GM19397 (cell line): ENCODE measurements at regions not wholly inside any gene's neighbourhood (a gene's known extent, or its start where the extent isn't known, plus 50 kb on each side); places are given as distances from the start of the nearest gene placed in this dataset.
A peak's percentile ranks its signal among the peaks of the same experiment; 100 is the strongest.
"Not testable (repeated sequence)": the region's sequence is repeated elsewhere in the genome, so short reads cannot be mapped to it uniquely, and the experiment has no call there.

ENCODE experiments used
- ATAC-seq: cut with Tn5 transposase; IDR thresholded peaks from one replicate; pipeline ENCODE4 v1.9.1; 2021; ENCODE audit warnings: mild to moderate bottlenecking, moderate library complexity; ENCODE audit not compliant: unreplicated experiment

- ATAC-seq = not testable (repeated sequence)
Measured at GRCh38 chr10:47711428-47711827, 52.0 kb downstream of the SYT15B start.

GRCh38 chr10:47710443-47710842 is 52.9 kb downstream of the SYT15B start:
- ATAC-seq = not testable (repeated sequence)

GRCh38 chr10:47705698-47706414 is 57.5 kb downstream of the SYT15B start:
- peak; percentile 93 for ATAC-seq

- ATAC-seq = not testable (repeated sequence)
Measured at GRCh38 chr10:47701285-47701684, 62.1 kb downstream of the SYT15B start.

- ATAC-seq = not testable (repeated sequence)
Measured at GRCh38 chr10:47699854-47700253, 63.5 kb downstream of the SYT15B start.

GRCh38 chr10:47696170-47696569 is 67.2 kb downstream of the SYT15B start:
- ATAC-seq = not testable (repeated sequence)

- ATAC-seq = not testable (repeated sequence)
Measured at GRCh38 chr10:47695149-47695548, 68.2 kb downstream of the SYT15B start.

- not testable (repeated sequence) for ATAC-seq
Measured at GRCh38 chr10:47690304-47690703, 73.1 kb downstream of the SYT15B start.

- ATAC-seq = not testable (repeated sequence)
Measured at GRCh38 chr10:47683826-47684475, 79.4 kb downstream of the SYT15B start.

- ATAC-seq = not testable (repeated sequence)
Measured at GRCh38 chr10:47681638-47681990, 81.8 kb downstream of the SYT15B start.

- not testable (repeated sequence) for ATAC-seq
Measured at GRCh38 chr10:47680848-47681637, 82.3 kb downstream of the SYT15B start.

- ATAC-seq = not testable (repeated sequence)
Measured at GRCh38 chr10:47676102-47676501, 87.3 kb downstream of the SYT15B start.

GRCh38 chr10:47675577-47675976 is 87.8 kb downstream of the SYT15B start:
- not testable (repeated sequence) for ATAC-seq

GRCh38 chr10:47673128-47673527 is 90.3 kb downstream of the SYT15B start:
- ATAC-seq = not testable (repeated sequence)

- ATAC-seq = not testable (repeated sequence)
Measured at GRCh38 chr10:47670857-47671256, 92.5 kb downstream of the SYT15B start.

- ATAC-seq = not testable (repeated sequence)
Measured at GRCh38 chr10:47661955-47662577, 101.3 kb downstream of the SYT15B start.

GRCh38 chr10:47656732-47657131 is 106.7 kb downstream of the SYT15B start:
- ATAC-seq = not testable (repeated sequence)

- not testable (repeated sequence) for ATAC-seq
Measured at GRCh38 chr10:47654161-47654560, 109.2 kb downstream of the SYT15B start.

- ATAC-seq = not testable (repeated sequence)
Measured at GRCh38 chr10:47648594-47648993, 114.8 kb downstream of the SYT15B start.

GRCh38 chr10:47647523-47648101 is 115.8 kb downstream of the SYT15B start:
- ATAC-seq = not testable (repeated sequence)
